Fibroblast of the aortic adventitia (primary cell): ENCODE measurements at regions not wholly inside any gene's neighbourhood (a gene's known extent, or its start where the extent isn't known, plus 50 kb on each side); places are given as distances from the start of the nearest gene placed in this dataset.

Source experiments
- DNase-seq: peaks from one replicate; pipeline ENCODE4 v3.0.0-alpha.2; 2010; ENCODE audit warnings: low read depth
- H3K4me3 ChIP-seq: 2 replicates; pipeline ENCODE4 v1.5.1; 2011; ENCODE audit warnings: low read depth, mild to moderate bottlenecking, control low read depth, low read length, moderate library complexity
- TF ChIP-seq, protein P1 (sequence below): IDR thresholded peaks from 2 replicates; pipeline ENCODE4 v1.5.1; 2011; ENCODE audit warnings: mild to moderate bottlenecking, low read length, control low read depth, inconsistent platforms; ENCODE audit not compliant: insufficient read depth

DNA sequence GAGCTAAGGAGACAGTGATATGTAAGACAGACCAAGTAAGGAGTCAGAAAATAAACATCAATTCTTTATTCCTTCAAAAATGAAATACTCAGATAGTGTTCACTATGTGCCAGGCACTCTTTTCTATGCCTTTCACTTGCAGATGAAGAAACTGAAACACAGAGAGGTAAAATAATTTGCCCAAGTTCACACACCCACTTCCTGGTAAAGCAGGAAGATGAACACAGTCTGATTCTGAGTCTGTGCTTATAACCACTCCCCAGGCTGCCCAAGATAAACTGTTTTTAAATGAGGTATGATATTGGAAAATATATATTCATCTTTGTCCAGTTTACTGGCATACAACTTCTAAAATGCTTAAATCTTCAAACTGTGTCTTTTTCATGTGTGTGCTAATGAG is 294.4 kb upstream of the NPVF start:
- no peak for DNase-seq
- TF ChIP-seq, protein P1, sequence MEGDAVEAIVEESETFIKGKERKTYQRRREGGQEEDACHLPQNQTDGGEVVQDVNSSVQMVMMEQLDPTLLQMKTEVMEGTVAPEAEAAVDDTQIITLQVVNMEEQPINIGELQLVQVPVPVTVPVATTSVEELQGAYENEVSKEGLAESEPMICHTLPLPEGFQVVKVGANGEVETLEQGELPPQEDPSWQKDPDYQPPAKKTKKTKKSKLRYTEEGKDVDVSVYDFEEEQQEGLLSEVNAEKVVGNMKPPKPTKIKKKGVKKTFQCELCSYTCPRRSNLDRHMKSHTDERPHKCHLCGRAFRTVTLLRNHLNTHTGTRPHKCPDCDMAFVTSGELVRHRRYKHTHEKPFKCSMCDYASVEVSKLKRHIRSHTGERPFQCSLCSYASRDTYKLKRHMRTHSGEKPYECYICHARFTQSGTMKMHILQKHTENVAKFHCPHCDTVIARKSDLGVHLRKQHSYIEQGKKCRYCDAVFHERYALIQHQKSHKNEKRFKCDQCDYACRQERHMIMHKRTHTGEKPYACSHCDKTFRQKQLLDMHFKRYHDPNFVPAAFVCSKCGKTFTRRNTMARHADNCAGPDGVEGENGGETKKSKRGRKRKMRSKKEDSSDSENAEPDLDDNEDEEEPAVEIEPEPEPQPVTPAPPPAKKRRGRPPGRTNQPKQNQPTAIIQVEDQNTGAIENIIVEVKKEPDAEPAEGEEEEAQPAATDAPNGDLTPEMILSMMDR = no peak
- H3K4me3 ChIP-seq = no peak overlapping the region

DNA sequence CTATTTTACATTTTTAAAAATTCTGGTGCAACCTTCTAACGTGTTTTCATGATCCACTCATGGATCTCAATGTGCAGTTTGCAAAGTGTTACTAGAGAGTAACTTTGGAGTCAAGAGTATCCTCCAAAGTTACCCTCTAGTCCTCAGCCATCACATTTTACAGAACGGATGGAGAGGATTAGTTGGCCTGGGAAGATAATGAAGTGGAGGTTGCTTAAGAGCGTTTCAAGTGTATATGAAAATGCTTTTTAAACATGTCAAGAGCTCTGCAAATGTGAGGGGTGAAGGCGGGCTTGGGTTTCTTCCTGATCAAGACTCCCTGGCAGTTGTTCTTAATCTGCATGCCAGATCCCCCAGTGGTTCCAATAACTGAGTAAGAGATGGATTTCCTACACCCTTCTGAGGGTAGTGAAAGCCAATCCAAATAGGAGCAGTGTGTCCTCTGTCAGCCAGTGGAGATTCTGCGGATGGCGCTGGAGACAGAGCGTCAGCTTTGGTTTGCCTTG is 299.4 kb upstream of the NPVF start:
- TF ChIP-seq, protein P1 = no peak
- no peak overlapping the region for H3K4me3 ChIP-seq
- no peak for DNase-seq

DNA sequence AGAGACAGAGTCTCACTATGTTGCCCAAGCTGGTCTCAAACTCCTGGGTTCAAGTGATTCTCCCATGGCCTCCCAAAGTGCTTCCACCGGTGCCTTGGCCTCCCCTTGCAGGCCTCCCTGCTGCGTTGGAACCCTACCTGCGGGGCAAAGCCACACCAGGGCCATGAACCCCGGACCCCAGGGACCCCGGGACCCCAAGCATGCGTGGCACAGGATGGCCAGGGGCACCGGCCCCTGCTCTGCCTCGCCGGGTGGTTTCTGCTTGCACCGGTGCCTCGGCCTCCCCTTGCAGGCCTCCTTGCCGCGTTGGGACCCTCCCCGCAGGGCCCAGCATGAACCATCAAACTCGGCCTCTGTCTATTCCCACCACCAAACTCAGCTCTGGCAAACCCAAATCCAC is 301.0 kb upstream of the NPVF start:
- no peak for DNase-seq

DNA sequence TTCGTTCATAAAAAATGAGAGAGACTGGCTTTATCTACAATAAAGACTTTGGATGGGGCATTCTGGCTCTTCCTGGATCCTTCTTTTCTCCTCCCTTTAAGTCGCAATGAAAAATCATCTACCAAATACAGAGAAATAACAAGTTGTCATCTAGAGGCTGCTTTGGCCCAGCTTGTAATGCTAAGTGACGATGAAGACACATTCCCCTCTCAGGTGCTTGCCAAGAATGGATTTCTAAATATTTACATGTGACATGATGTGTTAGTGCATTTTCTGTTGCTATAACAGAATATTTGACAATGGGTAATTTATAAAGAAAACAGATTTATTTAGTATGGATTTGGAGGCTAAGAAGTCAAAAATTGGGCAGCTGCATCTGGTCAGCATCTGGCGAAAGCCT is 308.6 kb upstream of the NPVF start:
- H3K4me3 ChIP-seq = no peak overlapping the region
- TF ChIP-seq, protein P1 = no peak
- no peak for DNase-seq

More for the DNA sequence above, 301.0 kb upstream of the NPVF start:
- TF ChIP-seq, protein P1 = no peak
- H3K4me3 ChIP-seq = no peak overlapping the region

DNA sequence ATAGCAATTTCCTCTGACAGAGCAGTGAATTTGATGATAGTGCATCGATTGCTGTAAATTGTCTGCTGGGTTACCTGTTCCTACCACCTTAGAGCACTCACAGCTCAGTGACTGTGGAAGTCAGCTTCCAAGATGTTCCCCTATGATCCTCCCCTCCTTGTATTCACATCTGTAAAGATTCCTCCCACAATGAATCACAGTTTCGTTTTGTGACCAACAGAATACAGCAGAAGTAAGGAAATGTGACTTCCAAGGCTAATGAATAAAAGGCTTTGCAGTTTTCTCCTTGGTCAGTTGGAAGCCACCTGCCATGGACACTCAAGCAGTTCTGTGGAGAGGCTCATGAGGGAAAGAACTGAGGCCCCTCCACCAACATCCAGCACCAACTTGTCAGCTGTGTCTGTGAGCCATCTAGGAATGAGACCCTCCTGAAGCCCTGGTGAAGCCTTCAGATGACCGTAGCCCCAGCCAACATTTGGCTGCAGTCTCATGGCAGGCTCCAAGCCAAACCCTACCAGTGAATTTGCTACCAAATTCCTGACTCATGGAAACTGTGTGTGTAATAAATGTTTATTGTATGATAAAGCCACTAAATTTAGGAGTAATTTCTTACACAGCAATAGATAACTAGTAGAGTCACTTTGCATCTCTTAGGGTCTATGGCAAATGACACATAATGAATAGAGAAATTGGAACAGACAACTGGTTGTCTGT is 309.5 kb upstream of the NPVF start:
- no peak for DNase-seq
- no peak overlapping the region for H3K4me3 ChIP-seq
- TF ChIP-seq, protein P1 = no peak

DNA sequence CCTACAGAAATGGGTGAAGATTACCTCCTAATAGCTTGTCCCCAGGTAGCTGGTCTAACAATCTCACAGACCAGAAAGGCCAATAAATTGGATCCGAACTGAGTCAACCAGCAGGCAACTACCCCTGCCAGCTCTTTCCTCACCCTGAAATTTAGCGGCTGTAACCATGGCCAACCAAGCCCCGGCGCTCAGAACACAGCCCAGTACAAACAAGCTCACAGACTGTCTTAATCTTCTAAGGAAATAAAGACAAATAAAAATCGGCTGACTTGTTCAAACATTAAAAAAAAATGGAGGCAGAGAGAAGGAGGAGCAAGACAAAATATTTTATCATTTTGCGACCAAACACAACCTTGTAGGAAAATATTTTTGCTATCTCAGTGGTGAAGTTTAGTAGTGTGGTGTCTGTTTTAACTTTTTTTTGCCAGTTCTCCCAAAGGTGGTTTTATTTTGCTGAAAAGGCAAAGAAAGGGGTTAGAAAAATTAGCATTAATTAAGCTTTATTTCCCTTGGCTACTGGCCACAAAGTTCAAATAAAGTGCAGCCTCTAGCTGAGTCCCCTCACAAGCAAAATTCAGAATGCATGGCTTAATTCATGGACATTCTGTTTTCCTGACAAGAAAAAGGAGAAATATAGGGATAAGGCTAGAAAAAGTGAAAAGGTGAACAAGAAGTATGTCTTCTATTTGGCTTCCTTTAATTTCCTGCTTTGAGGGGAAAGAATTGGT is 313.0 kb upstream of the NPVF start:
- H3K4me3 ChIP-seq = no peak overlapping the region
- DNase-seq = no peak

More for the DNA sequence above, 313.0 kb upstream of the NPVF start:
- TF ChIP-seq, protein P1 = no peak
